Karpas-422 (cell line): ENCODE measurements at regions not wholly inside any gene's neighbourhood (a gene's known extent, or its start where the extent isn't known, plus 50 kb on each side); places are given as distances from the start of the nearest gene placed in this dataset.

Experiments used
- DNase-seq: peaks from one replicate; pipeline ENCODE4 v3.0.0-alpha.2; 2015
- H2AFZ ChIP-seq: fragments of 200-600 bp; sonication (generic); 2 replicates; pipeline ENCODE4 v1.6.1; 2014; ENCODE audit warnings: antibody characterized with exemption, low read length, mixed read lengths
- H3K27ac ChIP-seq: fragments of 200-600 bp; sonication (generic); 2 replicates; pipeline ENCODE4 v1.5.1; 2014; ENCODE audit warnings: mild to moderate bottlenecking, low read length, moderate library complexity
- H3K27me3 ChIP-seq: fragments of 200-600 bp; sonication (generic); 2 replicates; pipeline ENCODE4 v1.6.1; 2014; ENCODE audit warnings: low read length, mixed read lengths
- H3K36me3 ChIP-seq: fragments of 200-600 bp; sonication (generic); 2 replicates; pipeline ENCODE4 v1.6.1; 2014; ENCODE audit warnings: low read length, mixed read lengths; ENCODE audit not compliant: insufficient read depth
- H3K4me1 ChIP-seq: fragments of 200-600 bp; sonication (generic); 2 replicates; pipeline ENCODE4 v1.6.1; 2014; ENCODE audit warnings: mild to moderate bottlenecking, low read length, mixed read lengths
- H3K4me2 ChIP-seq: fragments of 200-600 bp; sonication (generic); 2 replicates; pipeline ENCODE4 v1.6.1; 2014; ENCODE audit warnings: low read length, low read depth, mild to moderate bottlenecking; ENCODE audit not compliant: poor library complexity, severe bottlenecking
- H3K4me3 ChIP-seq: fragments of 200-600 bp; sonication (generic); 2 replicates; pipeline ENCODE4 v1.5.1; 2014; ENCODE audit warnings: mild to moderate bottlenecking, antibody characterized with exemption, low read length, mixed read lengths
- H3K79me2 ChIP-seq: fragments of 200-600 bp; sonication (generic); 2 replicates; pipeline ENCODE4 v1.6.1; 2014; ENCODE audit warnings: mild to moderate bottlenecking, low read length, mixed read lengths
- H3K9ac ChIP-seq: fragments of 200-600 bp; sonication (generic); 2 replicates; pipeline ENCODE4 v1.6.0; 2014; ENCODE audit warnings: low read length
- H3K9me2 ChIP-seq: fragments of 200-600 bp; sonication (generic), shearing (Covaris generic); replicated peaks from 2 replicates; pipeline ENCODE4 v1.6.0; 2014; ENCODE audit warnings: mild to moderate bottlenecking, low read length, moderate library complexity; ENCODE audit not compliant: insufficient read depth
- H3K9me3 ChIP-seq: fragments of 300-700, 200-600 bp; sonication (generic); 2 replicates; pipeline ENCODE4 v1.6.1; 2014; ENCODE audit warnings: low read length, mixed read lengths
- H4K20me1 ChIP-seq: fragments of 200-600 bp; sonication (generic); 2 replicates; pipeline ENCODE4 v1.6.1; 2014; ENCODE audit warnings: mild to moderate bottlenecking, antibody characterized with exemption, low read length, low read depth; ENCODE audit not compliant: insufficient read depth

- Histone ChIP-seq H2AFZ (no peak overlapping the region), H3K9me2 (no peaks in the 10 kb centered on the region), H3K4me3 (no peak overlapping the region), H3K9ac (no peak overlapping the region), H3K27ac (no peak overlapping the region), H4K20me1 (no peaks in the 10 kb centered on the region), H3K4me2 (no peak overlapping the region), H3K36me3 (no peaks in the 10 kb centered on the region), H3K9me3 (no peaks in the 10 kb centered on the region), H3K27me3 (no peaks in the 10 kb centered on the region), H3K79me2 (no peaks in the 10 kb centered on the region), H3K4me1 (no peaks in the 10 kb centered on the region)
- no peak for DNase-seq
These were observed 270.3 kb upstream of the SALL3 start for GRCh38 chr18:78709261-78709809.

GRCh38 chr18:78711316-78711715, 268.3 kb upstream of the SALL3 start:
- no peaks in the 10 kb centered on the region for H3K4me1 ChIP-seq
- H3K9ac ChIP-seq = no peak overlapping the region
- H3K79me2 ChIP-seq = no peaks in the 10 kb centered on the region
- H3K9me2 ChIP-seq = no peaks in the 10 kb centered on the region
- no peak overlapping the region for H3K4me2 ChIP-seq
- no peaks in the 10 kb centered on the region for H3K9me3 ChIP-seq
- no peak for DNase-seq
- no peak overlapping the region for H3K27ac ChIP-seq
- no peaks in the 10 kb centered on the region for H3K36me3 ChIP-seq
- no peak overlapping the region for H2AFZ ChIP-seq
- H3K27me3 ChIP-seq = no peaks in the 10 kb centered on the region
- no peak overlapping the region for H3K4me3 ChIP-seq
- no peaks in the 10 kb centered on the region for H4K20me1 ChIP-seq

- Histone ChIP-seq H2AFZ (no peak overlapping the region), H3K27ac (no peak overlapping the region), H3K79me2 (no peaks in the 10 kb centered on the region), H3K4me1 (no peaks in the 10 kb centered on the region), H3K4me2 (no peak overlapping the region), H4K20me1 (no peaks in the 10 kb centered on the region), H3K9ac (no peak overlapping the region), H3K9me2 (no peaks in the 10 kb centered on the region), H3K9me3 (no peaks in the 10 kb centered on the region), H3K36me3 (no peaks in the 10 kb centered on the region), H3K4me3 (no peak overlapping the region), H3K27me3 (no peaks in the 10 kb centered on the region)
- DNase-seq = no peak
These were observed 267.6 kb upstream of the SALL3 start for GRCh38 chr18:78711971-78712370.

GRCh38 chr18:78713069-78713468, 266.5 kb upstream of the SALL3 start:
- no peak overlapping the region for H3K27ac ChIP-seq
- H3K4me3 ChIP-seq = no peak overlapping the region
- H4K20me1 ChIP-seq = no peaks in the 10 kb centered on the region
- no peaks in the 10 kb centered on the region for H3K4me1 ChIP-seq
- H3K27me3 ChIP-seq = no peaks in the 10 kb centered on the region
- no peak overlapping the region for H3K9ac ChIP-seq
- peak; percentile 55 for DNase-seq
- H3K4me2 ChIP-seq = no peak overlapping the region
- no peak overlapping the region for H2AFZ ChIP-seq
- no peaks in the 10 kb centered on the region for H3K9me2 ChIP-seq
- no peaks in the 10 kb centered on the region for H3K36me3 ChIP-seq
- H3K9me3 ChIP-seq = no peaks in the 10 kb centered on the region
- no peaks in the 10 kb centered on the region for H3K79me2 ChIP-seq

DNA sequence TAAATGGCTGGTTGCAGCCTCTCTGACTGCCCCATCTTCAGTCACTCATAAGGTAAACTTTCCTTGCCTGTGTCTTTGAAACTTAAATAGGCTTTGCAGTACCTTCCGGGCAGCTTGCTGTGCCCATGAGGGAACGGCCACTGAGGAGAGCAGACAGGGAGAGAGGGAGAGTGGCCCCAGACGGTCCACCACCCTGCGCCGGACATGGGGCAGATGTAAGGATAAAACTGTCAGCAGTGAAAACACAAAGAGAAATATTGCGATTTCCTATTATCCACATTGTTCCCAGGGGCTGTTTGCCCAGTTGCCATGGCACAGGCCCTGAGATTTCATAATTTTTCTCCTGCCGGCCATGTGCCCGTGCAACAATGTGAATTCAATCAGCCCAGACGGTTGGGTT, 265.9 kb upstream of the SALL3 start:
- Histone ChIP-seq H3K4me2 (no peak overlapping the region), H4K20me1 (no peaks in the 10 kb centered on the region), H3K27me3 (no peaks in the 10 kb centered on the region), H3K27ac (no peak overlapping the region), H3K9me3 (no peaks in the 10 kb centered on the region), H2AFZ (no peak overlapping the region), H3K4me1 (no peaks in the 10 kb centered on the region), H3K36me3 (no peaks in the 10 kb centered on the region), H3K4me3 (no peak overlapping the region), H3K79me2 (no peaks in the 10 kb centered on the region), H3K9me2 (no peaks in the 10 kb centered on the region), H3K9ac (no peak overlapping the region)
- no peak for DNase-seq

GRCh38 chr18:78716022-78716421, 263.6 kb upstream of the SALL3 start:
- no peak overlapping the region for H3K9ac ChIP-seq
- no peak overlapping the region for H2AFZ ChIP-seq
- H3K4me3 ChIP-seq = no peak overlapping the region
- H3K27me3 ChIP-seq = no peaks in the 10 kb centered on the region
- H3K27ac ChIP-seq = no peak overlapping the region
- no peaks in the 10 kb centered on the region for H3K36me3 ChIP-seq
- H3K4me1 ChIP-seq = no peaks in the 10 kb centered on the region
- H3K4me2 ChIP-seq = no peak overlapping the region
- no peaks in the 10 kb centered on the region for H3K79me2 ChIP-seq
- H4K20me1 ChIP-seq = no peaks in the 10 kb centered on the region
- no peaks in the 10 kb centered on the region for H3K9me2 ChIP-seq
- H3K9me3 ChIP-seq = no peaks in the 10 kb centered on the region
- DNase-seq = no peak

DNA sequence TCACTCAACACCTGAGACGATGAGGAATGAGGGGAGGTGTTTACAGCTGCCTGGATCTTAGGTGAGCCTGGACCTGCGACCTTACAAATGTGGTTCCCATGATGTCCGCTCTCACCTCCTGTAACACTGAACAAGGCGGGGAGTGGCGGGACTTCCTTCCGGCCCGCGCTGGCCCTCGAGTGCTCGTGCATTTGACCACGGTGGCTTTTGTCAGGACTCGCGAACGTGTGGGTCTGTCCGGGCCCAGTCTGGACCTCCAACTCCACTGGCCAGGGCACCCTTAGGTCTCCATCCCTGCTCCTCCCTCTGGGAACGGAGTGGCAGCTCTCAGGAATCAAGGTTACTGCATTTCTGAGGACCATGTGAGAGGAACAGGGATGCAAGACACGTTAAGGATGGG, 263.0 kb upstream of the SALL3 start:
- H3K9ac ChIP-seq = no peak overlapping the region
- no peak overlapping the region for H3K27ac ChIP-seq
- no peaks in the 10 kb centered on the region for H3K9me2 ChIP-seq
- no peaks in the 10 kb centered on the region for H3K9me3 ChIP-seq
- no peak for DNase-seq
- H3K36me3 ChIP-seq = no peaks in the 10 kb centered on the region
- no peak overlapping the region for H2AFZ ChIP-seq
- no peaks in the 10 kb centered on the region for H3K27me3 ChIP-seq
- no peak overlapping the region for H3K4me3 ChIP-seq
- H3K4me2 ChIP-seq = no peak overlapping the region
- H3K79me2 ChIP-seq = no peaks in the 10 kb centered on the region
- H4K20me1 ChIP-seq = no peaks in the 10 kb centered on the region
- no peaks in the 10 kb centered on the region for H3K4me1 ChIP-seq

DNA sequence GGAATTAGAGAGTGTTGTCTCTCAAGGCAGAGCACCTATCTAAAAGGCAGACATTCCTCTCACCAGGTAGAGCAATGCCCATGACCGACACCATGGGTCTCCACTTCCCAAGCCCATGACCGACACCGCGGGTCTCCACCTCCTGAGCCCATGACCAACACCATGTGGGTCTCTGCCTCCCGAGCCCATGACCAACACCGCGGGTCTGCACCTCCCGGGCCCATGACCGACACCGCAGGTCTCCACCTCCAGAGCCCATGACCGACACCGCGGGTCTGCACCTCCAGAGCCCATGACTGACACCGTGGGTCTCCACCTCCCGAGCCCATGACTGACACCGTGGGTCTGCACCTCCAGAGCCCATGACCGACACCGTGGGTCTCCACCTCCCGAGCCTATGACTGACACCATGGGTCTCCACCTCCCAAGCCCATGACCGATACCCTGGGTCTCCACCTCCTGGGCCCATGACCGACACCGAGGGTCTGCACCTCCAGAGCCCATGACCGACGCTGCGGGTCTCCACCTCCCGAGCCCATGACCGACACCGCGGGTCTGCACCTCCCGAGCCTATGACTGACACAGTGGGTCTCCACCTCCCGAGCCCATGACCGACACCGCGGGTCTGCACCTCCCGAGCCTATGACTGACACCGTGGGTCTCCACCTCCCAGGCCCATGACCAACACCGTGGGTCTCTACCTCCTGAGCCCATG, 262.4 kb upstream of the SALL3 start:
- H3K4me1 ChIP-seq = no peaks in the 10 kb centered on the region
- no peaks in the 10 kb centered on the region for H3K9me3 ChIP-seq
- H3K4me2 ChIP-seq = no peak overlapping the region
- H3K27ac ChIP-seq = no peak overlapping the region
- no peak overlapping the region for H2AFZ ChIP-seq
- H3K27me3 ChIP-seq = no peaks in the 10 kb centered on the region
- H3K36me3 ChIP-seq = no peaks in the 10 kb centered on the region
- no peaks in the 10 kb centered on the region for H4K20me1 ChIP-seq
- no peak overlapping the region for H3K4me3 ChIP-seq
- H3K9me2 ChIP-seq = no peaks in the 10 kb centered on the region
- H3K9ac ChIP-seq = no peak overlapping the region
- H3K79me2 ChIP-seq = no peaks in the 10 kb centered on the region
- DNase-seq = no peak
